Stimulated activated CD8-positive, alpha-beta memory T cell treated with anti-CD3 and anti-CD28 coated beads, Interleukin-15, amount 100 ng/mL, for 1 hour (primary cell): ENCODE measurements at regions not wholly inside any gene's neighbourhood (a gene's known extent, or its start where the extent isn't known, plus 50 kb on each side); places are given as distances from the start of the nearest gene placed in this dataset.

Source experiments
- DNase-seq: peaks from one replicate; pipeline ENCODE4 v3.0.0-alpha.2; 2020; ENCODE audit warnings: low read depth

DNA sequence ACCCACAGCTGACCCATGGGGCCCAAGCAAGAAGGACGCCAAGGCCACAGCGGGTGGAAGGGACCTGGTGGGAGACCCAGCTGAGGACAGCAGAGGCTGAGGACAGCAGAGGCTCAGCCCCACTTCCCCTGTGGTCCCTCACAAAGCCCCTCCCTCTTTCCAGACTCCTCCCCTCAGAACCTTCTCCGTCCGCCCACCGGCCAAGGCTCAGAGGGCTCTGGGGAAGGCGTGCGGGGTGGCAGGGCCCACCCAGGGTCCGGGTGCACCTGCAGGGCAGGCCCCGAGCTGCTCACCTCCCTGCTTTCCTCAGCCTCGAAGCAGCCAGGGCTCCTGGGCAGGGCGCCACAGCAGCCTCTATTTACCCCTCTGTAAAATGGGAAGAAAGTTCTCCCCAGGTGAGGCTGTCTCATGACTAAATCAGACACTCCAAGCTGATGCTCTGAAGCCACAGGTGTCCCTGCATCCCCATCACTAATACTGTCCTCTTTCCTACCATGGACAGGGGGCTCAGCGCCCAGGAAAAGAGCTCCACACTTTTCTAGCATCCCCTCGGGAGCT is 137.9 kb upstream of the PPP1R26 start:
- DNase-seq, result no peak

DNA sequence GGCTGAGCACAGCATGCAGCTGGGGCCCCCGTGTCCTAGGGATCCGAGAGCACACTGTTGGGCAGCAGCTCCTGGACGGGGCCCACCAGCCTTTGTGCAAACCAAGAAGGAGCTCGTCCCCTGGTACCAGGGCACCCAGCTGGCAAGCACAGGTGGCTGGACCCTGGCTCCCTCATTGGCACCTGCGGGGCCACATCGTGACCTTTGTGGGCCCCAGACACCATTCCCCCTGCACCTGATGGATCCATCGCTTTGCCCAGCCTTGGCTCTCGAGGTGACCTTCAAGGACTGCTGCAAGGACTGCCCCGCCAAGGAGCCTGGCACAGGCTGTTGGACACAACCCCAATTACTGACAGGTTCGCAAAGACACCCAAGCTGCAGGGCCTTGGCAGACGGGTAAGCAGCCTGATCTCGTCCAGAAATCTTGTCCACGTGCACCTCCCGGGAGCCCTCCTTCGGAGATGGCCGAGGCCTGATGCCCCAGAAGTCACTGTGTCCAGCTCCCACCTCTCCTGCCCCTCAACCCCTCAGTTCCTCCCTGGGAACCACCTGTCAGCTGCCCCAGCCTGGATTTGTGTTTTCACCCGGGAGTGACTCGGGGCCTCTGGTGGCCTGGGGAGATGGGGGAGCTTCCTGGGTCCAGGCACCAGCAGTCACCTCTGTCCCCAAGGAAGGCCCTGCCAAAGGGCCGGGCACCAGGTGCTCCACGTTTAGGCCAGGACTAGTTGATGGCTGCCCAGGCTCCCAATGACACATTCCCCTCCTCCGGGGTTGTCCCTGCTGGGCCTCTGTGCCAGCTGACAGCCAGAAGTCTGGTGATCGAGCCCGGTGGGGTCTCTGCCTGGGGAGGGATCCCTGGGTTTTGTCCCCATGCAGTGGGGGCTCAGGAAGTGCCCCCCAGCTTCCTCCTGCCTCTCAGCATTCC is 137.1 kb upstream of the PPP1R26 start:
- DNase-seq, result no peak

DNA sequence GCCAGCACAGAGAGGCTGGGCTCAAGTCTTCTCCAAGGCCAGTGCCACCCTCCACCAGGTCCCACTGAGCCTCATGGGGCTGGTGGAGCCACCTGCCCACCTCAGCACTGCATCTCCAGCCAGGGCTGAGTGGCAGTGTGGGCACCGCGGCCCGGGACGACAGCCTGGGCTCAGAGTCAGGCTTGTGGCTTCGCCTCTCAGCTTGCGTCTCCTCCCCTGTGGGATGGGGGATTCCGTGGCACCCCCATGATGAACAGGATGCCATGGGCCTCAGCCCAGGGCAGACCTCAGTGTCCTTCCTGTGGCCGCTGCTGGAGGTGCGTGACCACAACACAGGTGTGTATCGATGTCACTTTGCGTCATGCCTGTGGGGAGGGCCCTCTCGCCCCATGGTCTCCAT is 136.4 kb upstream of the PPP1R26 start:
- no peak for DNase-seq

DNA sequence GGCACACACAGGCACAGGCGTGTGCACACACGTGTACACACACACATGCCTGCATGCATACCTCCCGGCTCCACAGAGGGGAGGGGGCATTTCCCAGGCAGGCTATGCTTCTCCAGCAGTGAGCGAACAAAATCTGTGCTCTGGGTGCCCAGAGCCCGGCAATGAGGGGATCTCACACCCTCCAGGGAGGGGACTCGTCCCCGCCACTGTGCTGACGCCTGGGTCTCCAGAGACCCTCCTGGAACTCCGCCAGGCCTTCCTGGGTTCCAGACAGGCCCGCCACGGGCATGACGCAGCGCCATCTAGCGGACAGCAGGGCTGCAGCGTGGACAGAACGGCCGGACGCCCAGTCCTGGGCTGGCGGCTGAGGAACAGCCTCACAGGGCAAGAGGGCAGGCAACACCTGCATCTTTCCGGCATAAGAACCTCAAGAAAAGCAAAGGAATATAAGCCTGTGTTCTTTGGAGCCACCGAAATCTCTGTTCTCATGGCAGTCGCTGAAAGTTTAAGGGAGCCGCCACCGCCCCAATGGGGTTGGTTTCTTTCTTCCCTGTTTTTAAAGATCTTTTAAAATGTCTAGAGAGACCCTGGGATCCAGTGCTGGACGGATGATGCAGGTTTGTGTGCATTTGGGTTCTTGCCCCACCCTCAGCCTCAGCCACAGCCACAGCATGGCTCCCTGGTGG is 135.6 kb upstream of the PPP1R26 start:
- DNase-seq, result no peak

DNA sequence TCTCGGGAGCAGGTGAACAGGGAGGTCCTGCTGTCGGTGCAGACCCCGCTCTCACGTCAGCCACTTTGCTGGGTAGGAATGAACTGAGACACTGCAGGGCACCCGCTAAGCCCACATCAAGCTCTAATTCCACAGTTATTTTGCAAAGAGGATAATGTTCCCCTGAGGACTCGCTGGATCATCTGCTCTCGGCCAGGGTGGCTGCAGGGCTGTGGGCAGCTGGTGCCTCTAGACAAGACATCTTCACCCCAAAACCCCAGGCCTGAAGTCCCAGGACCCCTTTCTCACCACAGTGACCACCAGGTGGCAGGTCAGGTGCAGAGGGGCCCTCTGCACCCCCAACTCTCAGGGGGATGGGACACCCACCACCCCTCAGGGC is 135.1 kb upstream of the PPP1R26 start:
- DNase-seq, result no peak

DNA sequence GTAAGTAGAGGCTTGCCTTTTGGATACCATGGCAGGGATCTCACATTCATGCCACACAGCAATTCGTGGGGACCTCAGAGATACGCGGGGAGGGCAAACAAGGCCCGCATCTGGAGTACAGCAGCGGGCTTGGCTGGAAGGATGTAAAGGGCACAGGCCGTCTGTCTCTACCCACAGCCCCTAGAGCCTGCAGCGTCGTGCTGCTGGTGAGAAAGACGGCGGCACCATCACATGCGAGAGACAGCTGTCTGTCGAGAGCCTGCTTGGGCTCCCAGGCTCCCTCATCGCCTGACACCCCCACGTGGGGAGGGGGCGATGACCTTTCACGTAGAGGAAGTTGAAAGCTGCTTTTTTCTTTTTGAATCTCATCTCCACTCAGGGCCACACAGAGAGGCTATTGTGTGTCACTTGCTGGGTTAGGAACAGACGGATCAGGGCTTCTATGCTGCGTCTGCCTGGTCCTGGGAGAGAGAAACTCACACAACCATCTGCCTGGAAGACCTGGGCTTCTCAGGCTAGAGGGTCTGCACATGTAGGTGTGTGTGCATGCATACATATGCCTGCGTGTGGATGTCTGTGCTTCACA is 134.6 kb upstream of the PPP1R26 start:
- DNase-seq, result no peak

DNA sequence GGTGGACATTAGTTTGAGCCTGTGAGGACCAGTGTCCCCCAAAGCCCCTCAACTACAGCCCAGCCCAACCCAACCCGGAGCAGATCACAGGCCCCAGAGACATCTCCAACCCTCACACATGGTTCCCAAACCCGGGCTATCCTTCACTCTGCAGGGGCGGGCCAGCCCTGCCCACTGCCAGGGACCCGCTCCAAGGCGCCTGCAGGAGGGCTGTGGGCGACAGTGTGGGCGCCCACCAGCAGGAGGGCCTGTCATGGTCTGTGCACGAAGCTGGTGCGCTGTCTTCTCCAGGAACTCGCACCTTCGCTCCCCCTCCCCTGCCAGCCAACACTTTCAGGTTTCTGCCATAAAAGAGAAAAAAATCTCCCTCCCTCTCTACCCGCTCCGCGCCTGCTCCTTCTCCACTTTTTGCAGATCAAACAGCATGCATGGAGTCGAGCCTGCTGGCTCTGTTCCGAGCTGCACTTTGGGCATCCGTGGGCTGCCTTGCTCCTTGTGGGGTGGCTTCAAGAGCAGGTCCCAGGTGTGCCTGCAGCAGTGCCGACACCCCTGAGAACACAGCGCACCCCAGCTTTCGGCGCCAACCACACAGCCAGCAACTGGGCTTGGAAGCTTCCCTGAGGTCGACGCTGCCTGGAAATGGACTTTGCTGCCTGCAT is 133.7 kb upstream of the PPP1R26 start:
- DNase-seq, result no peak

DNA sequence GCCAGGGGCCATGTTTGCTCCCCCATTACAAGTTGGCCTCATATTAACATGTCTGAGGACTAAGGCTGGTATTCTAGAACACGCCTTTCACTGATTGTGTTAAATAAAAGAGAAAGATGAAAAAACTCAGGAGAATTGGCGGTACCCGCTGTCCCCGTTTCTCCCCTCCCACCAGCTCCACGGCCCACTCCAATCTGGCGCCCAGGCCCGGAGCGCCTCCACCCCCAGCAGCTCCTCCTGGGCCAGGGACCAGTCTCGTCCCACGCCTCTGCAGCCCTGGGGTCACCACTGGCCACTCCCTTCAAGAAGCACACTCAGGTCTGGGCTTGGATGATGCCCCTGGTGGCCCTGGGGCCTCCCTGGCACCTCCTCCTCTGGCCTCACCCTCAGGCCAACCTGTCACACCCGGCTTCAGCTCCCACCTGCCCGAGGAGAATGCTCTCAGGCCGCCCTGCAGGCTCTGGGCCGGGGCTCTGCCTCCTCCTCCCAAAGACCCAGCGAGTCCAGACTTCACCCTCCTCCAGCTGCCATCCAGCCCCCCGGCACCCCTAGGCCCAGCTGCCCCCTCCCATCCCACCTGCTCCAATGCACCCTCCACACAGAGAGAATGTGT is 133.0 kb upstream of the PPP1R26 start:
- DNase-seq, result no peak

DNA sequence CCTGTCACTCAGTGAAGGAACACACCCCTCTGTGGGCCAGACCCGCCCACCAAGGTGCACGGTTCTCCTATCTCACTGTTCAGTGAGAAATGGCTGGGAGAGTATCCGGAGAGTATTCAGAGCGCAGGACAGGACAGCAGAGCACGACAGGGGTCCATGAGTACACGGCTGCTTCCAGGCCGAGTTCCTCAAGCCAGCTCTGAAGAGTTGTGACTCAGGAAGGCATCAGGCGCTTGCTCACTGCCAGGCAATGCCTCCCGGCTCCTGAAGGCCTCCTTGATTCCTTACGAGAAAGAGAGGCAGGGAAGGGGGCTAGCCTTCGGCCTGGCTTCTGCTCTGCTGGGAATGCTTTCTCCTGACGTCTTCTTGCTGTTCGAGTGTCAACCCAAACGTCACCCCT is 132.1 kb upstream of the PPP1R26 start:
- DNase-seq, result no peak

DNA sequence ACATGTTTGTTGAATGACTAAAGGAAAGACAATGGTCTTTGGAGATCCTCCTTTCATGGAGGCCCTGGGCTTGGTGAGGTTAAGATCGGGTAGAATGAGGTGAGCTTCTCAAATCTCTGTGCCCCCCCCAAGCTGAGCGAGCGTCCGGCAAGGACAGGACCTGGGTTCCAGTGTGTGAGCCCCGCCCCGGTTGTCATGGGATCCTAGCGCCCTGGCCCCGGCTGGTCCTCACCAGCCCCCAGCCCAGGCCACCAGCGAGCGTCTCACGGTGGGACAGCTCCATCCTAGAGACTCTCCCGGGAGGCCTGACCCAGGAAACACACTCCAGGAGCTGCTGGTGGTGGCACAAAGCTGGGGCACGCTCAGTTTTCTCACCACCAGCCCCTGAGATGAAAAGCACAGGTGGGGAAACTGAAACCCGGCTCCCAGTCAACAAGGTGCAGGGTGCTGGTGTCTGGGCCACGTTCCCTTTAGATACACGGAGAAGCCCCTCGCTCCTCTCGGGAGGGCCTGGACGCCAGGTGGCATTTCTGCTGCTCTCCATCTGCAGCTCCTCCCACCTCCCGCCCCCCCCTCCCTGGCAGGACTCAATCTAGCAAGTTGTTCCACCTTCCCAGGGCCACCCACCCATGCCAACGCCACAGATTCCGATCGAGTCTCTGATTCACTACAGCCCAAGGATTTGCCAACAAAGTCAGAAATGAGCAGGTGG is 131.3 kb upstream of the PPP1R26 start:
- no peak for DNase-seq

DNA sequence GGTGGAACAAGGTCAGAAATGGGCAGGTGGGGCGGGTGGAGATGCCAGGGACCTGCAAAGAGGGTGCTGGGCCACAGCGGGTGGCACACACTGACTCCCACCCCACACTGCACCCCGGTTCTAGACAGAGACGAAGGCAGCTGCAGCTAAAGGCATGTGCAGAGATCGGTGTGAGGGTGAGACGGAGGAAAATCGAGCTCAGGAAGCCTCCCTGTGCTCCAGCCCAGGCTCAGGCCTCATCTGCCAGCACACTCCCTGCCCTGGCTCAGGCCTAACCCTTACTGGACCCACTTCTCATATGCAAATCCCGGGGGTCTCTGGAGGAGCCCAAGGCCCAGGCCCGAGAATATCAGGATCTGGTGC is 130.8 kb upstream of the PPP1R26 start:
- no peak for DNase-seq

DNA sequence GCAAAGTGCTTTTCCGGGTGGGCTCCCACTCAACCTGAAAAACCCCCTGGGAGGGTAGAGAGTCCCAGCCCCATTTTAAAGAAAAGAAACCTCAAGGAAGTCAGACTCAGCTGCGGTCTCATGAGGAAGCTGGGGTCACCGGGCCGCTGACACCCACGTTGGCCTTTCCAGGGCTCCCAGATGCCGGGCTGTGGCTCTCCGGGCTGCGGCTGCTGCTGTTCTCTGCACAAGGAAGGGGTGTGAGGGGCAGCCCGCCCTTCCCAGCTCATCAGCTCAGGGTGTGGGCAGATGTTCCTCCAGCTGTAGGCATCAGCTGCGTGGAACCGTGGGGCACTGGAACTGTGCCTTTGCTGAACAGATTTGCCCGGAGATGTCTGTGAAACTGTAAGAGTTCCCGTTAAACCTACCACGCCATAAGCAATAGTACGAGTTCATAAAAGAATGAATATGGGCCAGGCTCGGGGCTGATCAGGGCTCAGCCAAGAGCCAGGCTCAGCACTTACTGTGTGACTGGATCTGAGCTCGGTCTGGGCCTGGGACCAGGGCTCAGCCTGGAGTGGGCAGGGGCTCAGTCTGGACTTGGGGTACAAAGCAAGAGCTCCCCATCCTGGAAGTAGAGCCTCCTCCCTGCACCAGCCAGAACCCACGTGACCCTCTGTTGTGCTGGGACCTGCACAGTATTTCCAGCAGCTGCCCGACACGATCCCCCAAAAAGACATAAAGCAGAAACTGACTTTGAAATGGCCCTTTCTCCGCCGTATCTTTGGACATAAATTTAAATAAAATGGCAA is 130.2 kb upstream of the PPP1R26 start:
- DNase-seq, result no peak

DNA sequence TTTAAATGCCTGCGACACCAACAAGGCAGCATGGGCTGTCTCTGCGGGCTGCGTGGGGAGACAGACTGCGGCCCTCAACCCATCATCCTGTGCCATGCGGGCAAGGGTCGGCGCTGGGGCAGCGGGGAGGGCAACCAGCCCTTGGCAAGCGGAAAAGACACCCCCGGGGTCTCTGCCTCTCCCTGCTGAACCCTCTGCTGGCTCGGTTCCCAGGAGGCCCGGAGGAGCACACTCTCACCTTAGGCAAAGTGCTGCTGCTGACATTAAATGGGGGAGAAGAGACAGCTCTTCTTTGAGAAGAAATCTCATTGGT is 129.6 kb upstream of the PPP1R26 start:
- DNase-seq, result no peak

DNA sequence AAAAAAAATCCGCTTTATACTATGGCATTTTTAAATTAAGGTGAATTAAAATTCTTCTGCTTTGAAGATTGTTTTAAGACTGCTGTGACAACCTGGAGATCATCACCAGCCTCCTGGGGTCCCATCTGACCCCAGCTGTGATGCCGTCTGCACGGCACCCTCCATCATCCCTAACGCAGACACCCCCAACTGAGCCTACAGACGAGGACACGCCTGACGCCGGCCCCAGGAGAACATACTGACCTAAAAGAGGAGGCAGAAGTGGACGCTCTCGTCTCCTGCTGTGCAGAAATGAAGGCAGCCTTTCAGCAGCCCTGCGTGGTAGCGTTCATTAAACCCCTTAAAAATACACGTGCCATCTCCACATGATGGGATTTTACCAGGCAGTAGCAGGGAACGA is 125.6 kb upstream of the PPP1R26 start:
- DNase-seq, result no peak

DNA sequence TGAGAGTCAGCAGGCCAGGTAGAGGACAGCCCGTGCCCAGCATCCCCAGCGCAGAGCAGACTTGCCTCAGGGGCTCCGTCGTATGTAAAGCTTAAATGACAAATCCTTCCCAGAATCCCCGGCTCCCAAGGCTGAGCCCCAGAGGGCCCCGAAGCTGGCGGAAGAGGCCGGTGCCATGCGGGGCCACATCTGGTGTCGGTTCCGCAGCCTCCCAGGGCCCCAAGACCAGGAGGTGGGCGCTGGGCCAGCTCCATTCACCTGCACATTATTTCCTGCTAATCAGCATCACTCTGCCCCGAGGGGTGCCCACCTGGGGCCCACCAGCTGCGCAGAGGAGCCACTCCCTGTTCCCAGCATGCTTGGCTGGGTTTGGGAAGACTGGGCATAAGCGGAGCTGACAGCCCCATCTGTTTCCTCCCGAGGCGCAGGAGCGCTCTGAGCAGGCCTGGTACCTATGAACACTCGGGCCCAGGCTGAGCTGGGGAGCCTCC is 124.0 kb upstream of the PPP1R26 start:
- no peak for DNase-seq

DNA sequence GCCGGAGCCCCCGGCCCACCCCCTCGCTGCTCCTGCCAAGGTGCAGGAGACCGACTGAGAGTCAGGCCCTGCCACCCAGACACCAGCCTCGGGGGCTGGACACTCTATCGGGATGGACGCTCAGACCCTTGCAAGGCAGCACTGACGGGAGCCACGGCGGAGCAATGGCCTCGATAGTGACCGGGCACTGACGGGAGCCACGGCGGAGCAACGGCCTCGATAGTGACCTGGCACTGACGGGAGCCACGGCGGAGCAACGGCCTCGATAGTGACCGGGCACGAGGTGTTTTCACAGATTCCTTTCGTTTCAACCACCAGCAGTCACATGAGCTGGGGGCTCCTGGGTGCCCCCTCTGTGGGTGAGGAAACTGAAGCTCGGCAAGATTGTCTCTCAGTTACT is 123.6 kb upstream of the PPP1R26 start:
- no peak for DNase-seq

DNA sequence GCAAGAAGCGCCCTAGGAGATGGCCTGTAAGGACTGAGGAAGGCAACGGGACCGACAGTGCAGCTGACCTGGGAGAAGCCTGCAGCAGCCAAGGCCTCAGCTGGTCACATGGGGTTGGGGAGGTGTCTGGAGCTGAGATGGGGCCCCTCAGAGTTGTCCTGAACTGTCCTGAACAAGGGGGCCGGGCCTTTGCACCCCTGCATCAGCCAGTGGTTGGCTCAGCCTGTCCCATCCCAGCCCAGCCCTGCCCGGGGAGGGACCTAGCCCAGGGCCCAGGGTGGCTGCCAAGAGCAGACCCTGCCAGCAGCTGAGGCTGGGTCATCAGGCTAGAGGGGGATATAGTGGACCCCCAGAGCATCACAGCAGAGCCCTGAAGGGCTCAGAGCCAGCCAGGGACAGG is 122.8 kb upstream of the PPP1R26 start:
- no peak for DNase-seq

DNA sequence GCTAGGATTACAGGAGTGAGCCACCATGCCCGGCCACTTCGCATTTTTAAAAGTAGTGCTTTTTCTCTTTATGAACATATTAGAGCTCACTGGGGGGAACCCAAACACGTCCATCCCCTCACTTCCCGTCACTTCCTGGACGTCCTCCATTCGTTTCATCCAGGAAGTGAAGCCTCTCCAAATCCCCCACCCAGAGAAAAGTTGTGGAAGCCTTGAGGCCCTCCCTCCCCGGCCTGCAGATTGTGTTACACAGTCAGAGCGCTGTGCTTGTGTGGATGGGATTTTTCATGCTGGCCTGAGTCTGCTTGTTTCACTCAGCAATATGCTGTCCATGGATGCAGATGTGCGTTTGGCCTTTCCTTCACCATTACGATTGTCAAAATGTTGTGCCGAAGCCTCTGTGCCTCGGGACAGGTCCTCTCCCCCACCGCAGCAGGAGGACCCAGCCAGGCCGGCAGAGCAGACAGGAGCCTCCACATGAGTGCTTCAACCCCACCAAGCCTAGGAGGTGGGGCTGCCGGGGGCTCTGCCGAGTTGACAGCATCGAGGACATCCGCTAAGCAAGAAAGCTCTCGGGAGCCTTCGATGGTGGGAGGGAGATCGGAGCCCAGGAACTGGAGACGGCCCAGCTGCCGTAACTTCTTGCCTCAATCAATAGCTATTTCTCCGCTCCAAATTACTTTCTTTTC is 121.6 kb upstream of the PPP1R26 start:
- DNase-seq, result no peak

DNA sequence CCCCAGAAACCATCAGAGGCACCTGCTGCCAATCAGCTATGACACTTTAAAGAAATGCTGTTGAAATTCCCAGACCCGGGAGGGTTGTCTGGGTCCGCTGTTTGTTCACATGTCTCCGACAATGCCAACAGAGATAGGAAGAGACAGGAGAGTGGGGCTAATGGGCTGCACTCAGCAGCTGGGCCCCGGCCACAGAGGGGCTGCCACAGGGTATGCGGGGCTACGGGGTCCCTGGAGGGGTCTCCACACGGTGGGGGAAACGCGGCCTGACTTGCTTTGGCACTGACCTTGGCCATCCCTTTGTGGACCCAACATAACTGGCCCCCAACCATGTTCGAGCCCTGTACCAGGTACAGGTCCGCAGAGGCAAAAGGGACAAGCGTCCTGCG is 121.0 kb upstream of the PPP1R26 start:
- DNase-seq, result no peak

DNA sequence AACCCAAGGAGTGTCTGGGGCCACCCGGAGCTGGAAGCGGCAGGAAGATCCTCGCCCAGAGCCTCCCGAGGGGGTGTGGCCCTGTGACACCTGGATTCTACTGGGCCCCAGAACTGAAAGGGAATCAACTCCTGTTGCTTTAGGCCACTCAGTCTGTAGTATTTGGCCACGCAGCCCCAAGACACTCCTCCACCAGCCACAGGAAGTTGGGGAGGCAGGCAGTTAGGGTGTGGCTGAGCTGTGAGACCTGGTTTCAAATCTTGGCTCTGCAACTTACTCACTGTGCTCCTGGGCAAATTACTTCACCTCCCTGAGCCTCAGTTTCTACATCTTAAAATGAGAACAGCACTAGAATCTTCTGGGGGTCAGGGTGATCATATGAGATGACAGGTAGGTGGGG is 119.8 kb upstream of the PPP1R26 start:
- DNase-seq, result no peak
